ENCODE measurements at regions not wholly inside any gene's neighbourhood (a gene's known extent, or its start where the extent isn't known, plus 50 kb on each side); places are given as distances from the start of the nearest gene placed in this dataset.

DNA sequence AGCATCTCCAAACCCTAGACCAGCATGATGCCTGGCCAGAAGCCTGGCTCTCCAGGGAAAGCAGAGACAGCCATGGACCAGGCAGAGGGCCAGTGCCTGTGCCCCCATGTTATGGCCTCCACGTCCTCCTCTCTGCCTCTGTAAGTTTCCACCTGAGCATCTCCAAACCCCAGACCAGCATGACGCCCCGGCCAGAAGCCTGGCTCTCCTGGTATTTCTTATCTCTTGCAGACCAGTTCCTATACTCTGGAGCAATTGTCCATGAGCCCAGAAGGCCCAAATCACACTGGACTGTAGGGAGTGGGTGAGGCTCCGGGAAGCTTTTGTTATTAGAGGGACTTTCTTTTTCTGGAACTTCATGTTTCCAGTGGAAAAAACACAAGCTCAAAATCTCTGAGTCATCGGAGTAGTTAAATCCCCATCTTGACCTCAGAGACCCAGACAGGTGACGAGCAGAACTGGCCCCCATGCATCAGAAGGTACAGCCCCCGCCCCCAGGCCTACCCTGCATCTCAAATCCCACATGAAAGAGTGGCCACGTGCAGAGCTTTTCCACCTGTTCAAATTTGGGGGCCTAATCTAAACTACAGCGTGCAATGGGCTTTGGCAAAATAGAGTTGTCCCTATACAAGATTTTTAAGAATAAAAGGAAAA lies 110.2 kb upstream of the FOXQ1 start:
- DNase-seq (ENCODE audit: low read depth in 1 of 2, low spot score in 1 of 2), result no peak

DNA sequence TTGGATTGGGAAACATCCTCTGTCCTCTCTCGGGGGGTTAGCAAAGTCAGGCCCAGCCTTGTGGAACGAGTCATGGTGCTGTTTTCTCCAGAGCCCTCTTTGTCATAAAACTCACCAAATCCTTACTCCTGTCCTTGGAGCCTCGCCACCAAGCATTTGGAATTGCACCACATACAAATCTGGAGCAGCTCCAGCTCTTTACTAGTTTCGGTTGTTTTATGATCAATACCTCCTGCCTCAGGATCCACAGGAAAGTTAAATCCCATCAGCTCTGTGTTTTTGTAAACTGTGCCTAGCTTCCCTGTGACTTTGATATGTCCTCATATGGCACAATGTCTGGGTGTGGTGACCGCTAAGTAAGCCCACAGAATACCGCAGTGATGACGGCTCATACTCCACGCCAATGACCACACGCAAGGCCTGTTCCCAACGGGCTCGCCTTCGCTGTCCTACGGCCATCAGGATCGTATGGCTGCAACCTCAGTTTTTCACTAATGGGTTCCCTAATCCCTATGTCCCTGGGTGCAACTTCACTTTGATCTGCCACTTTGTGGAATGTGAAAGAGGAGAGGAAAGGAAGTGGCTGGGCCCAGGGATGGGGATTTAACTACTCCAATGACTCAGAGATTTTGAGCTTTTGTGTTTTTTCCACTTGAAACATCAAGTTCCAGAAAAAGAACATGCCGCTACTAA lies 111.3 kb upstream of the FOXQ1 start:
- no peak for DNase-seq (ENCODE audit: low read depth in 1 of 2, low spot score in 1 of 2)

DNA sequence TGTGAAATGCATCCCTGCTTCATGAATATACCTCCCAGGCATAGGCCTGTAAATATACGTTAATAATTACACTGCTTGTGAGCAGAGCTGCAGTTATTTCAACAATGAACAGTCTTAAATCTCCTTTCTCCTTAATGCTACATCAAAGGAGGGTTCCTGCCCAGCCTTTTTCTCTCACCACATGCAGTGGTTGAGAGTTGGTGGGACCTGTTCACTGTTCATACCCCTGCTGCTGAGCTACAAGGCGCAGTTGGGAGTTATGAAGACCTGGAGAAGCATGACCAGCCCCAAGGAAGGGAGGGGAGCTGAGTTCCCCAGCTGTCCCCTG lies 111.9 kb upstream of the FOXQ1 start:
- DNase-seq (ENCODE audit: low read depth in 1 of 2, low spot score in 1 of 2), result no peak

DNA sequence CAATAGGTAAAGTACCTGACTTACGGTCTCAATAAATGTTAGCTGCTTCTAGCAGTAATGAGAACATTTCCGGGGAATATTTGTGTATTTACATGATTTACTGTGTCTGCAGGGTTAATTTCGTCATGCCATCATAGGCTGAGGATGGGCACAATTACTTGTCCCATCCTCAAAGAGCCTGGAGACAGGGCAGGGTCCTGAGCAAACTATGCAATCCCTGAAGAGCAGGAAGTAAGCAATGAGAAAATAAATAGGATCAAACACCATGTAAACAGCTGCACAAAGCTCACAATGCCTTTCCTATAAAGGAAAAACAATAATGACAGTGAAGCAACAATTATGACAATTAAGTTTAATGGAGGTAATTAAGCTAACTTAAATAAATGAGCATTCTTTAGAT lies 114.6 kb upstream of the FOXQ1 start:
- DNase-seq (ENCODE audit: low read depth in 1 of 2, low spot score in 1 of 2), result no peak

DNA sequence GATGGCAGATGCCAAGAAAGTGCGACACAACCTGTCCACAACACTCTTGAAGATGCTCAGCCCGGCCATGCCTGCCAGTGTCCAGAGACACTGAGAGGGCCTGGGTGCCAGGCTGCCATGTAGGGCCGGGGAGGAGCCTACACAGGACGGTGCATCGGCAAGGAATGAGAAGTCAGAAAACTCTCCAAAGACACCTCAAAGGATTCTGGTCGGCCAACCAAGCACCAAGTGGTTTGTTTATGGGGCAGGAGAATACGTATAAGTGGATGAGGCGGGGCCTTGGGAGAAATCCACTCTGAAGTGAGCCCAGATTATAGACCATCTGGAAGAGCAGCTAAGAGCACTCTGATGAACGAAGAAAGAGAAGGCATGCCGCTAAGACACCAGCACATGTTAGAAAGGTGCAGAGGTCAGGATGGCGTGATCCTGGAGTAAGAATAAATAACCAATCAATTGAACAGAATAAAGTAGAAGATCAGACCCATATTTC lies 120.7 kb upstream of the FOXQ1 start:
- DNase-seq (ENCODE audit: low read depth in 1 of 2, low spot score in 1 of 2), result no peak

DNA sequence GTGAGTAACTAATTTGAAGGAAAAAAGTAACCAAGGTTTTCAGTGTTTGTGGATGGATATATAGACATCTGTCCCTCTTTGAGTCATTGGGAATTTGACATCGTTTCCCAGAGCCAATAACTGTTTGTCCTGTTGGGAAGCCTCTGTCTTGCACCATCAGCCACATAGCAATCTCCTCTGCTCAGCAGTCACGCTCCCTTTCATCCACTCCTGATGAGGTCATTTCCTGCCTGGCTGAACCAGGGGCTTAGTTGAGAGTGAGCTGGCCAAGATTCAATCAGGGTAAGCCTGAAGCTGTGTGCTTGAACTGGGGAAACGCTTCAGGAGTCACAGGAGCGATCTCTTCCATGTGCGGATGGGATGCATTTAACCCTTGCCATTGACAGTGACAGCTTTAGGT lies 121.5 kb upstream of the FOXQ1 start:
- no peak for DNase-seq (ENCODE audit: low read depth in 1 of 2, low spot score in 1 of 2)

DNA sequence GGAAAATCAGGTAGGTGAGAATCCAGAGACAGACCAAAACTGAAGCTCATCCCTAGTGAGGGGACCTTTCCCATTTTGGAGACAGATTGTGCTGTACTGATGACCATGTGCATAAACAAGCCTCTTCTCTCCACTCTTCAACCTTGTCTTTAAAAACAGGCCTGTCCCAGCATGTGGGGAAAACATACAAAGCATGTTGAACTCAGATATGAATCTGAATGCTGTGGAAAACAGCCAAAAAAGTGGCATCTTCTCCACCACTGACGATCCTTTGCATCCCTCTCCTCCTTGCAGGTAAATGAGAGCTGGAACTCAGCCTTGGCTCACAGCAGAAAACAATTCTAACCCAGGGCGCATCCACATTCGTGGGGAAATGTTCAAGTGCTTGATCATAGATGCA lies 123.7 kb upstream of the FOXQ1 start:
- no peak for DNase-seq (ENCODE audit: low read depth in 1 of 2, low spot score in 1 of 2)

DNA sequence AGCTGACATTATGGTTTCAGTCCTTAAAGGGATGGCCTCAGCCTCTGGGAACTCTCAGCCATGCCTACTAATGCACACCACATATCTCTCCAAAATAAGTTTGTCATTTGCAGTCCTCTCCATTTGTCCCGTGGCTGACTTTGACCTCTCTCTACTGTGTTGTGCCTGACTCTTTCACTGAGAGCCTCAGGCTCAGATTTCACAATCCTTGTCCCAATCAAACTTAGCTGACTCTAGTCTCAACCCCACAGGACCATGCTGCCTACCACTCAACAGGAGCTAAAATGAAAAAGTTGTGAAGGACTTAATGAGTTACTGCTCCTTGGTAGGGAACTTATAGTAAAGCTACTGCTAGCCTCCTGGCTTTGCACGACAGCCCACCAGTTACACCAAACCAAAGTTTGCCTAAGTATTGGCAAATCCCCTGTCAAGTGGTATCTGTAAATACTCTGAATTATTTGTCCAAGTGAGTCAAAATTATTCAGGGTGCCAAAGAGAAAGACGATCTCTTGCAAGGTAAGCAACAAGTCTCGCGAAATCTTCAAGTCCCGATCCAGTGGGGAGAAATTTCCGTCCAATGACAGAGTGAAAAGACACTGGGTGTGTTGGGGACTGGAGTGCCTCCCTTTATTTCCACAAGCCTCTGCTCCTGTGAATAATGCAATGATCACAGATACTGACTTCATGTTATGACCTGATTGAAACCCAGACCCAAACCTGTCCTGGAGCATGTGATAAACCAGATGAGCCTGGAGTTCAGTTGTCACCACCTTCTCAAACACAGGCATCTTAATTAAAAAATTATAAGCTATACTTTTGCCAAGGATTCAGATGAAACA lies 124.4 kb upstream of the FOXQ1 start:
- no peak for DNase-seq (ENCODE audit: low read depth in 1 of 2, low spot score in 1 of 2)

DNA sequence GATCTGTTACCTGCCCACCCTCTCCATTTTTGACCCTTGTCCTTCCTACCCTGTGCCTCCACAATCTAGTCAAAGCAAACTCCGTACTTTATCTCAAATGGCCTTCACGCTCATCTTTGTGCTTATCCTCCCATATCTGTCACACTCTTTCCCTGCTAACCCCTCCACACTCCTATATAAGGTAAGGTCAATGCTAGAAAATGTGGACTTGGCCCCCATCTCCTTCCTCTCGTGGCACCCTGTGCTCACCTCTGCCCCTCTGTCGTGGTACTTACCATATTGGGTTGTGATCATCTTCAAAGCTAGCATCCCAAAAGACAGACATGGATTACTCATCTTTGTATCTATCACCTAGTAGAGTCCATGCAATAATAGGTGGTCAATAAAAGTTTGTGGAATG lies 127.6 kb upstream of the FOXQ1 start:
- DNase-seq (ENCODE audit: low read depth in 1 of 2, low spot score in 1 of 2), result no peak

DNA sequence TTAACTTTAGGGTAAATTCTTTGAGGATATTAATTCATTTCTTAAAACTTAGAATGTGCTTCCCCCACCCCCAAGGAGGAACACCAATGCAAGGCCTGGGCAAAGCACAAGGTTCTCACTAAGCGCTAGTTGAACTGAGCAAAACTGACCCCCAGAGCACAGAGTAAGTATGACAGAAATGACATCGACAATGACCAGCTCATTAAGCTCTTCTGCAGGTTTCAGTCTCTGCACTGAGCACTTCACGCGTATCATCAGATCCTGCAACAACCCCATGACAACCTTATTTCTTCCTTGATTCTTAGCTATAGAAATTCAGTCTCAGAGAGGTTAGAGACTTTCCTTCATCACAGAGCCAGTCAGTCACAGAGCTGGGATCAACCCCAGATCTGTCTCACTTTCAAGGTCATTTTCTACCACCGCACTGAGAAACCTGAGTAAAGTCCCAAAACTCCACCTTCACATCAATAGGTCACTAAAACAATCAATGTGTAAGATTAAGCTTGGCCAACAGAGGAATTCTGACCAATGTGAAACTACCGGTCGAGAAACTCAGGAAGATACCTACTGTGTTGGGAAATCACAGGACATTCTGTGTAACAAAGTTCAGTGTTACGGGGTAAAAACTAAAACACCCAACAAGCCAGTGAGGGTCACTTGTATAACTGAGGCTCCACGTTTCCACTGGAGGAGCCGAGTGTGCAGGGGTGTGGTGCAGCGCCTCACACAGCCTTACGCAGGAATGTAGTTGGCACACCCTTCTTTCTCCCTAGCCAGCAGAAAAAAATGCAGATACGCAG lies 129.0 kb upstream of the FOXQ1 start:
- DNase-seq (ENCODE audit: low read depth in 1 of 2, low spot score in 1 of 2), result no peak

DNA sequence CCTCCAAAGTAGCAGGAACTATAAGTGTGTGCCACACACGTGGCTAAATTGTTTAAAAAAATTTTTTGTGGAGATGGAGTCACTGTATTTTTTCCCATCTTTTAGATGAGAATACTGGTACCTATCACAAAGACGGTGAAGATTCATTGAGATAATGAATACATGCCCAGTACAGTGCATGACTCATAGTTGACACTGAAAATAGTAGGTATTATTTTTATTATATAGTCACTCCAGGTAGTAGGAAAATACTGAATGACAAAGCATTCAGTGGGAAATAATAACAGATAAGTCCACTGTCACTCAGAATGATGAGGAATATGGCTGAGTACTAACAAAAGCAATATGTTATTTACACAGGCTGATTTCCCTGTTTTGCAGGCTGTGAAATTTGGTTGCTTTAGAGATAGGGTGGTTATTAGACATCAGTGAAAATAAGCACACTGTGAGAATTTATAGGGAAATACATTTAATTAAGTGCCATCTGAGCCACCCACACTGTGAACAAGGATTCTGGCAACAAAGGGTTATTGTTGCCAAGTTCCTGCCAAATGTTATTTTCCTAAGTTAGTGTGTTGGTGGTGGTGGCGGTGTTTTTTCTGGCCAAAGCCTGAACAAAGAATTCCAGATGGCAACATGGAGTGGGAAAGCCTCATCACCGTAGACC lies 129.8 kb upstream of the FOXQ1 start:
- DNase-seq (ENCODE audit: low read depth in 1 of 2, low spot score in 1 of 2), result no peak

DNA sequence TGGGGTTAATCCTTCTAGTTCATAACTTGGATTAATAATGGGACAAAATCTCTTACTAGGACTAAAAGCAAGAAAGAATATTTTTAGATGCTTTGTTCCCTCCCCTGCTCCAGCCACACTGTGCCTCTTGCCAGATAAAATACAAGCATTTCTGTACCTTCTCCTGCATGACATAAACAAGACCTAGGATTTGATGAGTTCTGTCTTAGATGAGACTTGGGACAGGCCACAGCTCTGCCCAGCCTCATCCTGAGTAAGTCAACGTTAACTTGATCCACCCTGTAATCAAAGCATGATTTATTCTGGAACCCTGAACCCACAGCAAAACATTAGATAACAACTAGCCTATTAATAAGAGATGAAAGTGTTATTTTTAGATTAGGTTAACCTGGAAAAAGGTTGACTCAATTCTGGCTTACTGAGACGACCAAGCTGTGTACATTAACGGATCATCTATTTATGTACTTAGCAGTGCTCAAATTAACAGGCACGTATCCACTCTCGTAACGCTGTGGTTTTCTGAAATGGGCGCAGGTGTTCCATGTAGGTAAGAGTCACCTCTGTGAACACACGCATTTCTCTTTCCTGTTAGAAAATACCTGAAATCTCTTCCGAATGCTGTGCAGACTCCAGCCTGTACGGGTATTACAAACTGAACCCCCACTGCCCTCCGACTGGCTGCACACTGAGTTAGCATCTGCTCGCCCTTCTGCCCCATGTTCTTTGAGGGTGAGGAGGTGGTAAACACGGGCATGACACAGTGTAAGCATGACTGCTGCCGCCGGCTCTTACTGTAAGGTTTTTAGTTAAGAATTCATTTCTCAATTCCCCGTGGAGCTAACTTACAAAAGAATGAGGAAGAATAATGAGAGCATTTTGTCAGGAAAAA lies 132.1 kb upstream of the FOXQ1 start:
- no peak for DNase-seq (ENCODE audit: low read depth in 1 of 2, low spot score in 1 of 2)

DNA sequence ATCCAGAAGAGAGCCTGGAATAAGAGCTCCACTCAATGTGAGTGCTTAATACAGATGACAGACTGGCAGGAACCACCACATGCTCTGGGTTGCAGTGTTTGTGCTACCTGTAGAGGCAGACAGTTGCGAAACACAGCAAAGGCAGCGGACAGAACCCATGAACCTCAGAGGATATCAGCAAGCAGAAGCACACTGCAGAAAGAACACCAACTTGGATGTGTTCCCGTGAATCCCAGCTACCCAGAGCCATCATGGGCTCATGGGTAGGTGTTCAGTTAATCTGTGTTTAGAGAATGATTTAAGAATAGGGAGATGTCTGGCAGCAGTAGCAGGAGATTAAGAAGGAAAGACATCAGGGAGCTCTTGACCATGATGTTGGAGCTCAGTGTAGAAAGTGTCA lies 133.3 kb upstream of the FOXQ1 start:
- no peak for DNase-seq (ENCODE audit: low read depth in 1 of 2, low spot score in 1 of 2)

DNA sequence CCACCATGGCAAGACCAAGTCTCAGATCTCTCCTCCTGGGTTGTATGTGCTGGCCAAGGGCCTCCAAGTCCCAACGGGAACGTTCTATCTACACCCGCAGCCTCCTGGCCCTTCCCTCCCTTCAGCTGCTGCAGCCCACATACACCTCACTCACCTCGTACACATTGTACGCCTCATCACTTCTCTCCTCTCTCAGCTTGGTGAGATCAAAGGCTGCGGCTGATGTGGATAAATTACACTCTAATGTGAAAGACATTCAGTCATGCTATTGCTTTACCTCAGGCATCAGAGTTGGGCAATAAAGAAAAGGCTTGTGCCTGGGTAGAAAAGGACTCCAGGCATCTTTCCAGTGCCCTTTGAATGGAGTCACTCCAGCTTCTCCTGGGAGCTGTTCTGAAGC lies 135.3 kb upstream of the FOXQ1 start:
- no peak for DNase-seq (ENCODE audit: low read depth in 1 of 2, low spot score in 1 of 2)

DNA sequence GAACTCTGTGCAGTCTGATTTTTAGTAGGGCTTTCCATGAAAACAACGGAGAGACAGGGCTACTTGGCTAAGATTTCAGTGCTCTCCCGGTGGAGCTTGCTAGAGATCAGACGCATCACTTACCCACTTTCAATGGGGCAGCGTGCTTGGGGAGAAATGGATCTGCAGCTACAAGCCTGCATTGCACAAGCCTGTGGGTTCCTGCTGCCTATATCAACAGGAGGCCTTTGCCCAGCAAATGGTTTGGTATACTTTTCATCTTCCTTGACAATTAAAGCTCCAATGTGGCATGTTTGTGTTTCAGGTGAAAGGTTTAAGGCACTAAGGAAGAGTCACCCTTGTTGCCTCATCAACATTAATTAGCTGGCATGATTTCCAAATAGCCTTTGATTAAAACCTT lies 136.0 kb upstream of the FOXQ1 start:
- DNase-seq (ENCODE audit: low read depth in 1 of 2, low spot score in 1 of 2), result no peak

DNA sequence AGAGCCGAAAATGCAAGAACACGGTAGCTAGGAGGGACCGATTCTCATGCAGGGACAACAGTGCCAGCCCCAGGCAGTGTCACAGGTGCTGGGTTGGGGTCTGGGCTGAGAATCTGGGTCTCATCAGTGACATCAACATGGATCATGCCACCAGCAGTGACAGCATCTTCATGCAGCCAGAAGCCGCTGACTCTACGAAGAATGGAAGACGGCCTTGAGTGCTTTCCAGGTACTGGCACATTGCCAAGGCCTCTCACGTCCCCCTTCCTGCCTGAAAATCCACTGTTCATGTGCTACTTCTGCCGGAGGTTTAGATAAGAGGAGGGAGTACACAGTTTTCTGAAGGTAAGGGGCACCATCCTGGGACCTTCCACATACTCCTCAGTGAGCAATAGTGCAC lies 141.1 kb upstream of the FOXQ1 start:
- DNase-seq (ENCODE audit: low read depth in 1 of 2, low spot score in 1 of 2), result no peak

DNA sequence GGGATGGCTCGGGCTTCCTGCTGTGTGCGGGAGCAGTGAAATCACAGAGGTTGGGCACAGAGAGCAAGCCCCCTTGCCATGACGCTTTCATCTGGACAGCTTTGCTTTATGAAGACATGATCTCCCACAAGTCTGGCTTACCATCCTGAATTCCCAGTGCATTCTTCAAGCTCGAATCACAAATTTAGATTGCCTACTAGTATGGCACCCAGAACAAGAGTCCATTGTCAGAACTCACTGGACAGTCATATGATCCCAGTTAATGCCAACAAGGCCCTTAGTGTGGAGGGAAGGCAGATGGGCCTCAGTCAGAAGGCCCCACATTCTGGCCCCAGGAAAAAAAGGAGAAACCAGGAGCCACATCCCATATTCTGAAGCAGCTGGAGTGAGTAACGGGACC lies 147.3 kb upstream of the FOXQ1 start:
- DNase-seq (ENCODE audit: low read depth in 1 of 2, low spot score in 1 of 2), result no peak

DNA sequence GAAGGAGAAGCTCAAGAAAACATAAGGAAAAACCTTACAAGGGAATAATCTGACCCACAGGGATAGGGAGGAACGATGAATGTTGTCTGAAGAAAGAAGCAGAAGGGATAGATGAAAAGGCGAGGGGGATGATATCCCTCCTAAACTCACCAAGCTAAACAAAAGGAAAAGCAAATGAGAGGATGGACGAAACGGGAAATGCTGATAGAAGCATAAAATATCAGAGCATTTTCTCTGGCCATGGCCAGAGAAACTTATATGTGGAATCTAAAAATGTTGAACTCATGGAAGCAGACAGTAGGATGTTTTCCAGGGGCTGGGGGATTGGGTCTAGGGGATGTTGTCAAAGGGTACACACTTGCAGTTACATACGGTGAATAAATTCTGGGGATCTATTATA lies 148.4 kb upstream of the FOXQ1 start:
- DNase-seq (ENCODE audit: low read depth in 1 of 2, low spot score in 1 of 2), result no peak

DNA sequence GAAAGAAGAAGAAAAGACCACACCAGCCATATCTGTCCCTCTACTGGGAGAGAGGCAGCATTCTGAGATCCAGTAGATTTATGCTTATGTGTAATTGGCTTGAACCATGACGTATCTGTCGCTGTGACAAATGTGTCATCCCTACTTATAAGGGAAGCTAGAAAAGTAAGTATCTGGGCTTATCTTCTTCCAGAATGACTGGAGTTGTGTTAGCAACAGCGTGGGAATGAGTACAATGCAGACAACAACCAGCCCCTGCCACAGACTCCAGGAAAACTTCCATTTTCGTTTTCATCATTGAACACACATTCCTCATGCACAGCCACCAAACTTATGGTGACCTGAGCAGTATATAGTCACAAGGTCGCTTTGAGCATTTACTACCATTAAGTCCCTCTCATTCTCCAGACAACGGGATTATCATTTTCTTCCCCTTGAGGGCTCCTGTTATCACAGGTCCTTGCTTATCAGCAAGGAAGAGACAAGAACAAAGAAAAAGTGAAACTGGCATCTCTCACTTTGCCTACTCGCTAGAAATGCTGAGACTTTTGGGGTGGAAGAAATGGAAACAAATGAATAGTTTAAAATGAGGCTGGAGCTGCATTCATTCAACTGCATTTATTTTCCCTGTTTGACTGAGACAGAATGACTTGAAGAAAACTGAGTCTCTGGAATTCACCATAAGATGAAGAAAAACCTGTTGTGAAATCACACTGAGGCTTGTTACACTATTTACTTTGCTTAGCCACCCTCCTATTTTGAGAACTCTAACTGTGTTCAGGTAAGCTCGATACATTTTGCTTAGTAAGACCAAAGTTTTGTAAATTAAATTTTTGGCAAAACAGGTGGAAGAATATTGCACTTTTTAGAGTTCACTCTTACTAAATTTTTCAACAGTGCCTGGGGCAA lies 149.3 kb upstream of the FOXQ1 start:
- no peak for DNase-seq (ENCODE audit: low read depth in 1 of 2, low spot score in 1 of 2)
